ENCODE measurements at regions not wholly inside any gene's neighbourhood (a gene's known extent, or its start where the extent isn't known, plus 50 kb on each side); places are given as distances from the start of the nearest gene placed in this dataset.

DNA sequence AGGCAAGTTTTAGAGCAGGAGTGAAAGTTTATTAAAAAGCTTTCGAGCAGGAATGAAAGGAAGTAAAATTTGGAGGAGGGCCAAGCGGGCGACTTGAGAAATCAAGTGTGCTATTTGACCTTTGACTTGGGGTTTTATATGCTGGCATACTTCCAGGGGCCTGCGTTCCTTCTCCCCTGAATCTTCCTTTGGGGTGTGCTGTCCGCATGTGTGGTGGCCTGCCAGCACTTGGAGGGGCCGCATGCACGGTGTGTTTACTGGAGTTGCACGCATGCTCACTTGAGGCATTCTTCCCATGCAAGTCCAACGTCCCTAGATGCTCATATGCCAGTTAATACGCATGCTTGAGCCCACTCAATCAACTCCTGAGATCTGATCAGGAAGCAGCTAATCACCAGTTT is 78.3 kb upstream of the MAP4K4 start:
- H4K20me1 ChIP-seq (ENCODE audit: insufficient read depth, low read length): no peaks in the 10 kb centered on the region
- H3K4me3 Mint-ChIP-seq: peak overlapping the region in 1 of 2 donors; percentile 70
- peaks cover 17 to 19% of the 10 kb centered on the region in 2 donors for H3K36me3 Mint-ChIP-seq
- peak overlapping the region; percentile 4 to 33 for H3K27ac ChIP-seq (ENCODE audit: low read depth in 1 of 2, low read length in 2 of 2)
- H3K27me3 Mint-ChIP-seq (ENCODE audit: low read depth in 3 of 3): peaks cover 24 to 31% (median 27%) of the 10 kb centered on the region in 3 donors
- TF ChIP-seq CTCF (IDR thresholded peaks at IDR 0.05): no peak
- H3K4me1 ChIP-seq (ENCODE audit: control insufficient read depth in 1 of 2, insufficient read depth in 2 of 2, low read length in 2 of 2): peaks cover 70 to 72% of the 10 kb centered on the region in 2 donors
- peaks cover 0 to 5% (median 2%) of the 10 kb centered on the region in 7 donors for H3K9me3 Mint-ChIP-seq
- peaks cover 0 to 2% of the 10 kb centered on the region in 2 donors for H3K27me3 ChIP-seq (ENCODE audit: control insufficient read depth in 2 of 2, insufficient read depth in 2 of 2, low read length in 2 of 2)
- peak overlapping the region in 1 of 3 experiments; percentile 46 for H3K4me3 ChIP-seq (replicated peaks in 1 of 3; ENCODE audit: low read depth in 2 of 3, low read length in 3 of 3)
- H3K9ac ChIP-seq (ENCODE audit: insufficient read depth, low read length, poor library complexity, severe bottlenecking): no peak overlapping the region
- intact Hi-C loops (cut with micrococcal nuclease): no loop called here
- no peaks in the 10 kb centered on the region for H3K36me3 ChIP-seq (replicated peaks in 1 of 2; ENCODE audit: control insufficient read depth in 1 of 2, insufficient read depth in 2 of 2, low read length in 2 of 2)
- H3K4me2 ChIP-seq (replicated peaks; ENCODE audit: extremely low read depth, low read length, poor library complexity, severe bottlenecking): peak overlapping the region; percentile 56
- no peaks in the 10 kb centered on the region for H3K9me3 ChIP-seq (replicated peaks in 1 of 2; ENCODE audit: control insufficient read depth in 1 of 2, insufficient read depth in 1 of 2, low read length in 2 of 2)
- WGBS (ENCODE audit: insufficient coverage): 3% methylated on average over 9 of the region's 10 CpGs
- H2AFZ ChIP-seq (ENCODE audit: insufficient read depth, low read depth, low read length, poor library complexity, severe bottlenecking): no peak overlapping the region
- DNase-seq: peak; percentile 67 to 83 (median 77)
- no peaks in the 10 kb centered on the region for H3K79me2 ChIP-seq (ENCODE audit: insufficient read depth, low read length)
- peak overlapping the region; percentile 56 to 91 (median 86) for H3K27ac Mint-ChIP-seq
- H3K4me1 Mint-ChIP-seq: peaks cover 71% of the 10 kb centered on the region

DNA sequence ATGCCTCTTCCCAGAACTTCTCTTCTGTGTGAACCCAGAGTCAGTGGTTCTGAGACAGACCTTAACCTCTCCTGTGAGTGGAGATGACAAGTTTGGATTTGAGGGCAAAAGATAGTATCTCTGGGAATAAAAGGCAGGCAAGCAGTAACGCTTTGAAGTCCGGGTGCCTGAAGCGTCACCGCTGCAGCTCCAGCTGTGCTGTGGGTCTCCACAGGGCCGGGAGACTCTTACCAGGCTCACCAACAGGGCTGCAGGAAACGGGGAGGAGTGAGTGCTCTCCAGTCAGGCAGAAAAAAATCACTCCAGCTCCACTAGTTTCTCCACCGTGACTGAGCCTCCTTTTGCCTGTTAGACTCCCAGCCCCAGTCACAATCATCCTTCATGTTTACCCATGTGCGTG is 79.7 kb upstream of the MAP4K4 start:
- Mint-ChIP-seq H3K9me3 (peaks cover 0 to 3% (median 0%) of the 10 kb centered on the region in 7 donors), H3K4me3 (peak overlapping the region in 1 of 2 donors; percentile 72), H3K36me3 (peaks cover 15 to 17% of the 10 kb centered on the region in 2 donors), H3K27me3 (ENCODE audit: low read depth in 3 of 3) (peaks cover 25 to 31% (median 27%) of the 10 kb centered on the region in 3 donors), H3K27ac (peak overlapping the region in 1 of 7 donors; percentile 27), H3K4me1 (peaks cover 59% of the 10 kb centered on the region)
- DNase-seq: no peak
- no peak overlapping the region for H3K27ac ChIP-seq (ENCODE audit: low read depth in 1 of 2, low read length in 2 of 2)
- H3K79me2 ChIP-seq (ENCODE audit: insufficient read depth, low read length): no peaks in the 10 kb centered on the region
- 77% methylated on average over 7 of the region's 8 CpGs for WGBS (ENCODE audit: insufficient coverage)
- H4K20me1 ChIP-seq (ENCODE audit: insufficient read depth, low read length): no peaks in the 10 kb centered on the region
- H3K27me3 ChIP-seq (ENCODE audit: control insufficient read depth in 2 of 2, insufficient read depth in 2 of 2, low read length in 2 of 2): peaks cover 0 to 2% of the 10 kb centered on the region in 2 donors
- TF ChIP-seq CTCF (IDR thresholded peaks at IDR 0.05): no peak
- no peak overlapping the region for H3K4me3 ChIP-seq (replicated peaks in 1 of 3; ENCODE audit: low read depth in 2 of 3, low read length in 3 of 3)
- no peak overlapping the region for H3K4me2 ChIP-seq (replicated peaks; ENCODE audit: extremely low read depth, low read length, poor library complexity, severe bottlenecking)
- peaks cover 56 to 58% of the 10 kb centered on the region in 2 donors for H3K4me1 ChIP-seq (ENCODE audit: control insufficient read depth in 1 of 2, insufficient read depth in 2 of 2, low read length in 2 of 2)
- no peaks in the 10 kb centered on the region for H3K9me3 ChIP-seq (replicated peaks in 1 of 2; ENCODE audit: control insufficient read depth in 1 of 2, insufficient read depth in 1 of 2, low read length in 2 of 2)
- intact Hi-C loops (cut with micrococcal nuclease): no loop called here
- H2AFZ ChIP-seq (ENCODE audit: insufficient read depth, low read depth, low read length, poor library complexity, severe bottlenecking): no peak overlapping the region
- H3K9ac ChIP-seq (ENCODE audit: insufficient read depth, low read length, poor library complexity, severe bottlenecking): no peak overlapping the region
- no peaks in the 10 kb centered on the region for H3K36me3 ChIP-seq (replicated peaks in 1 of 2; ENCODE audit: control insufficient read depth in 1 of 2, insufficient read depth in 2 of 2, low read length in 2 of 2)
